ENCODE measurements at regions not wholly inside any gene's neighbourhood (a gene's known extent, or its start where the extent isn't known, plus 50 kb on each side); places are given as distances from the start of the nearest gene placed in this dataset.

- TF ChIP-seq, protein P1, sequence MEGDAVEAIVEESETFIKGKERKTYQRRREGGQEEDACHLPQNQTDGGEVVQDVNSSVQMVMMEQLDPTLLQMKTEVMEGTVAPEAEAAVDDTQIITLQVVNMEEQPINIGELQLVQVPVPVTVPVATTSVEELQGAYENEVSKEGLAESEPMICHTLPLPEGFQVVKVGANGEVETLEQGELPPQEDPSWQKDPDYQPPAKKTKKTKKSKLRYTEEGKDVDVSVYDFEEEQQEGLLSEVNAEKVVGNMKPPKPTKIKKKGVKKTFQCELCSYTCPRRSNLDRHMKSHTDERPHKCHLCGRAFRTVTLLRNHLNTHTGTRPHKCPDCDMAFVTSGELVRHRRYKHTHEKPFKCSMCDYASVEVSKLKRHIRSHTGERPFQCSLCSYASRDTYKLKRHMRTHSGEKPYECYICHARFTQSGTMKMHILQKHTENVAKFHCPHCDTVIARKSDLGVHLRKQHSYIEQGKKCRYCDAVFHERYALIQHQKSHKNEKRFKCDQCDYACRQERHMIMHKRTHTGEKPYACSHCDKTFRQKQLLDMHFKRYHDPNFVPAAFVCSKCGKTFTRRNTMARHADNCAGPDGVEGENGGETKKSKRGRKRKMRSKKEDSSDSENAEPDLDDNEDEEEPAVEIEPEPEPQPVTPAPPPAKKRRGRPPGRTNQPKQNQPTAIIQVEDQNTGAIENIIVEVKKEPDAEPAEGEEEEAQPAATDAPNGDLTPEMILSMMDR (IDR thresholded peaks at IDR 0.05; ENCODE audit: low read depth, low read length, missing input control) = no peak
- TF ChIP-seq HNF4G (IDR thresholded peaks at IDR 0.05) (no peak), YY1 (IDR thresholded peaks at IDR 0.05) (no peak), GABPA (IDR thresholded peaks at IDR 0.05 in 1 of 2, conservative IDR thresholded peaks at IDR 0.05 in 1 of 2) (no peak)
Observed at GRCh38 chr5:125219710-125220109, 473.3 kb upstream of the ZNF608 start.

Measured in liver (tissue), 3 donors.